ENCODE measurements at regions not wholly inside any gene's neighbourhood (a gene's known extent, or its start where the extent isn't known, plus 50 kb on each side); places are given as distances from the start of the nearest gene placed in this dataset.

DNA sequence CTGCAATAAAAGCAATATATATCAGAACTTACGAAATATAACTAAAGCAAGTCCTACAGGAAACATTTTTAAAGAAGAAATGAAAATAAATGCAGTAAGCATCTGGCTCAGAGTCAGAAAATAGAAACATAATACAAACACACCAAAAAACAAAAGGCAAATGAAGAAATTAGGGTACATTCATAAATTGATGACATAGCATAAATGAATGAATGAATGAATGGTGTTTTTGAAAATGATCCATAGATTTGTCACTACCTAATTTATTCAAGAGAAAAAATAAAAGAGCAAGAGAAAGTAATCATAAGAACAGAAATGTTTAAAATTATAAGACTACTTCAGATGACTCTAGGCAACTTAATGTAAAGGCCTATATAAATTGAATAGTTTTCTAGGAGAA is 226.1 kb upstream of the CDH20 start:
- no peak for DNase-seq

DNA sequence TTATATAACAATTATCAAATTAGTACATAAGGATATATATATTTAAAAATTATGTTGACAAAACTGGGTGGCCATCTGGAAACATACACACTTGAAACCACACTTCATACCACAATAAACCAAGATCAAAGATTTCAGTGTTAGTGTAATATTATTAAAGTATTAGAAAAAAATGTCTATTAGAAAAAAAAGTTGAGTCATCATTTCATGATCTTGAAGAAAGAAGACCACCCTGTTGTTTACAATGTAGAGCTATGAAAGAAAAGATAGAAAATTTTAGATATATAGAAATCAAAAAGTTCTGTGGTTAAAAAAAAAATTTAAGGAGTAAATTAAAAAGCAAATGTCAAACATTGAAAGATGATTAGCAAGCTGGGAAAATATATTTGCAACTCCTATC is 224.5 kb upstream of the CDH20 start:
- DNase-seq = no peak

- DNase-seq = no peak
Observed at GRCh38 chr18:61123309-61123708, 209.9 kb upstream of the CDH20 start.

GRCh38 chr18:61127714-61128467 is 205.3 kb upstream of the CDH20 start:
- DNase-seq = no peak

- no peak for DNase-seq
Observed at GRCh38 chr18:61129001-61129400, 204.2 kb upstream of the CDH20 start.

- no peak for DNase-seq
Observed at GRCh38 chr18:61132031-61132430, 201.2 kb upstream of the CDH20 start.

DNA sequence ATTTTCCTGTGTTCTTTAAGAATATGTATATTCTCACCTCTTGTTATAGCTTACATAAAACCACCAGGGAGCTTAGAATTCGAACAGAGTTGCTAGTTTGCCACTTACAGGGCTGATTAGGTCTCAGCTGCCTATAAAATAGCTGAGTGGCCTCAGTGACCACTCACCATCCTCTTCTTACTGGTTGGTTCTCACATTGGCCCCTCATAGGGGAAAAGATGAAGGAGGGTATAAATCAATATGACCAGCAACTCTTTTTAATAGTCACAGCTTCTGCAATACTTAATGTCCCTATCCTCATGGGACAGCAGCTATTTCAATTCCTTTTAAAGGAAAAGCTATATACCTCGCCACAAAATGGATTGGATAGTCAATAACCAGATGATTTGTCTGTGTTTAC is 199.4 kb upstream of the CDH20 start:
- DNase-seq = no peak

GRCh38 chr18:61136711-61137251 is 196.4 kb upstream of the CDH20 start:
- no peak for DNase-seq

DNA sequence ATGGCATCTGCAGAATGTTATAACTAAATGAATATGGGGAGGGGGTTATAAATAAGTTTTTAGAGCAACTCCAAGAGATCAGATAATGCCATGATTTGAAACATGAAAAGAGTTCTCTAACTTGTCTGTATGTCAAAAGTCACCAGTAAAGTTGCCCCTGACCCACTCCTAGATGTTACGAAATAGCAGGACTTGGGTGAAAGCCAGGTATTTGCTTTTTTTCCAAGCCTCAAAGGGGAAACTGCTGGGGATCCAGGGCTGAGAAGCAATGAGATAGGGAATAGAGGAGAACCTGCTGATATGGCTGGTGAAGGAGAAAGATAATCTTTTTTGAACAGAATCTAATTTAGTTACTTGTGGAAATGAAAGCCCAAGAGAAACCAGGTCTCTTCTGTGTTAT is 191.5 kb upstream of the CDH20 start:
- DNase-seq = no peak

DNA sequence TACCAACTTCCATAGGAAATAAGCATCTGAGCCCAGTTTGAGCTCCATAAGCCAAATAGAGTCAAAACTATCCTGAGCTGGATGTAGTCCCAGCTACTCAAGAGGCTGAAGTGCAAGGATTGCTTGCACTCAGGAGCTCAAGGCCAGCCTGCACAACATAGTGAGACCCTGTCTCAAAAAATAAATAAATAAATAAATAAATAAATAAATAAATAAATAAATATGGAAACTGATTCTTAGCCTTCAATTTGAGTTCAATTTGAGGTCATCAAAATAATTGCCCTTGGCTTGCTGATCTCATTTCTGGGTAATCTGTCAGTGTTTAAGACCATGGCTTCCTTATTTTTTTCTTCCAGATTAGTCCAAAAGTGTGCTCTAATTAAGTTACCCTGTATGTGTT is 184.9 kb upstream of the CDH20 start:
- DNase-seq = no peak

- no peak for DNase-seq
Observed at GRCh38 chr18:61149786-61150185, 183.4 kb upstream of the CDH20 start.

DNA sequence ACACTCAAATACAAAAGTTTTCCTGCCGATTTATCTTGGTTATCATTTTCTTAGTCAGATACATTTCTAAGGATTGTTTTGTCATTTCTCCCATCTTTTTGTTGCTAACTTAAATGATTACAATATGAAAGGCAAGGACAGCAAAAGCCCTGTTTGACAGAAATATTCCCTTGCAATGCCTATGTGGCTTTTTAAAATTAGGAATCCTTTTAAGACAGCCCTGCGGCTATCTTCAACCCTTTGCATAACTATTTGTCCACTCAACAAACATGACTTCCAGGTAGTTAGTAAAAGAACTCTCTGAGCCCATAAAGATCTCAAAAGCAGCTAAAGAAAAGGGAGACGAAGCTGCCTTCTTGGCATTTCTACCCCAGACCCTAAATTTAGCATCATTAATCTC is 179.7 kb upstream of the CDH20 start:
- no peak for DNase-seq

DNA sequence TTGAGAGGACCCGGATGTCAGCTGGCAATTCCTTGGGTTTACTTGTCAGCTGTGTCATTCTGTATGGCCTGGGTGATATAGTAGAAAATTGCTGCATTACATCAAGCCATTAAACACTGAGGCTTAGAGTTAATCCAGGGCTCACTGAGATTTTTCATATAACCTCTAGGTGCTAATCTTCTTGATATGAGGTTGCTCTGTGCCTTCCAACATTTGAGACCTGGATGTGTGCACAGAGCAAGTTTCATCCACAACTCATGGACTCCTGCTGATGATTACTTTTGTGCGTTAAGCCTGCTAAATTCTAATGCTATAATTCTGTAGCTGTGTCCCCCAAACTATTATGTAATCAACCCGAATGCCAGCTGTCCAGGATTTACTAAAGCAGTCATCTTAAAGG is 178.4 kb upstream of the CDH20 start:
- DNase-seq = no peak

DNA sequence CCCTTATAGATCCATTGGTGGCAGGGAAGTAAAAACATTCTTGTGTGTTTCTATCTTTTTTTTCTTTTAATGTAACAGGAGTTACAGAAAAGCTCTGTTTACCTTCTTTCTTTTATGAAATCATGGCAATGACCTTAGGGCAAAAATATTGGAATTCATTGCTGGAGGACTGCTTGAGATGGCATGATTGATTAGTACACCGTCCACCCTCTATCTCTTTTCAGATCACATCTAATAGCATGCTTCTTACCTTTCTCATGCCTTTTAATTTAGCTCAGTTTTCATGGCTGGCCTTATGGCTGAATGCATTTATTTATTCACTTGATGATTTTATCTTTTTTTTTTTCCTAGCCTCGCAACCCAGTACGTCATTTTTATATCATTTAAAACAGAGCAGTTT is 177.6 kb upstream of the CDH20 start:
- DNase-seq = no peak

DNA sequence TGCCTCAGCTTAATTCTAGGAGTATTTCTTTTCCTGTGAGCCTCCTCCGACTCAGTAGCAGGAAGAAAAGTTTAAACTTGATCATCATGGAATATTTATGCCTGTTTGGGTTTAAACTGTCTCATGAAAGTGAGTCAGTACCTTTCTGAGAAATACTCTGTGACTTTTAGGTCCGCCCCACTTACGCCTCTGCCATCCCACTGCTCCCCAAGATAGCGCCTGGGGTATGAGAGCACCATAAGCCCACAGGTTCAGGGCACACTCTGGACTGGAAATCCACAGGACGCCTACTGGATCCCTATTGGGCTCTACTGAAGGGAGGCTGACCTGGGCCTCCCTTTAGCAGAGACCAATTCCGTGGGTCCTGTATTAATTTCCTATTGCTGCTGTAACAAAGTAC is 175.8 kb upstream of the CDH20 start:
- DNase-seq = no peak

DNA sequence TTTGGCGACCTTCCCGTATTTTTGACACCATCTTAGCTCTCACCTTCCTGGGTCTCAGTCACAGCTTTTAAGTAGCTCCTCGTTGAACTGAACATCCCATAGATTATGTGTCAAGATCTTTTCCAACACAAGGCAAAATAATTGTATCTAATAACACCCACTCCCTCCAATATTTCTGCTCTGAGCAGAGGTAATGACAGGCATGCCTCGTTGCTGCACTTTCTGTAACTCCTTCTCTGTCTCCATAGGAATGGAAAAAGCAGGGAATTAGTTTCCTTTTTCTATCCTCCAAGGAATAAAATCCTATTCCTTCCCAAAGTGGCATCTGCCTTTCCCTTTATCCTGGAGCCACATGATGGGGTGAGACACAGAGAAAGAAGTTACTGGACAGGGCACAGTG is 174.0 kb upstream of the CDH20 start:
- no peak for DNase-seq

- DNase-seq = no peak
Observed at GRCh38 chr18:61164321-61164720, 168.9 kb upstream of the CDH20 start.

GRCh38 chr18:61167902-61168301 is 165.3 kb upstream of the CDH20 start:
- no peak for DNase-seq

DNA sequence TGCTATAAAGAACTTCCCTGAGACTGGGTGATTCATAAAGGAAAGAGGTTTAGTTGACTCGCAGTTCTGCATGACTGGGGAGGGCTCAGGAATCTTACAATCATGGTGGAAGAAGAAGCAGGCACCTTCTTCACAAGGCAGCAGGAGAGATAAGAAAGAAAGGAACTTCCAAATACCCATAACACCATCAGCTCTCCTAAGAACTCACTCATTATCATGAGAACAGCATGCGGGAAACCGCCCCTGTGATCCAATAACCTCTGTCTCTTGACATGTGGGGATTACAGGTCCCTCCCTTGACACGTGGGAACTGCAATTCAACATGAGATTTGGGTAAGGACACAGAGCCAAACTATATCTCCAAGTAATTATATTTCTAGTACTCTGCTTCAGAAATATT is 163.8 kb upstream of the CDH20 start:
- DNase-seq = no peak

DNA sequence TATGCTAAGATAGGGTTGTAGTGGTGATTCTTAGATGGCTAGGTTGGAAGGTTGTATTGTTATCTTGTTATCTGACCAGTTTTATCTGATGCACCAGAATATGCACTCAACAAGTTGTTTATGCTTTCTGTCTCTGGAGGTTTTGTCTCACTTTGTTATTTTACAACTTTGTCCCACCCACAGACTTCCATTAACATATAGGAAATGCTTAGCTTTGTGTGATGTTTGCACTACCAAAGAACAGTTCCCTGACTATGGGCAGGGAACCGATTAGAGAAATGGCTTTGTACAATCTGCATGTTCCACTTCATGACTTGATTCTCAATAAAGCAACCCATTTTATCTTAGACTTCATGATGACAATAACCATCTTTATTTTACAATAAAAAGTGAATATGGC is 160.6 kb upstream of the CDH20 start:
- no peak for DNase-seq

DNA sequence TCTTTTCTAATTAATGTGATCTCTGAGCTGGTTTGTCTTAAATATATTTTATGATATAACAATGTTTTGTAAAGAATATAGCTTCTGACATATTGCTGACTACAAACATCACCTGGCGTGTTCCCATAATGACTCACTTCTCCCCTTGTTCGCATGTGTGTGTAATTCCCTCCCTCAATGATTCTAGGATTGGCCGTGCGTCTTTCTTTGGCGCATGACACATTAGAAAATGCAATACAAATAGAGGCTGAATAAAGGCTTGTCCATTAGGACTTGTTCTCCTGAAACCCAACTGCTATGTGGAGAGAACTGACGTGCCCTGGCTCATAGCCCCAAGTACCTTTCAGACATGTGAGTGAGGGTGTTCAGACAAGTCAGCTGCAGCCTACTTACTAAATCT is 159.7 kb upstream of the CDH20 start:
- DNase-seq = no peak

- no peak for DNase-seq
Observed at GRCh38 chr18:61183798-61184197, 149.4 kb upstream of the CDH20 start.

GRCh38 chr18:61187971-61188370 is 145.3 kb upstream of the CDH20 start:
- DNase-seq = no peak

DNA sequence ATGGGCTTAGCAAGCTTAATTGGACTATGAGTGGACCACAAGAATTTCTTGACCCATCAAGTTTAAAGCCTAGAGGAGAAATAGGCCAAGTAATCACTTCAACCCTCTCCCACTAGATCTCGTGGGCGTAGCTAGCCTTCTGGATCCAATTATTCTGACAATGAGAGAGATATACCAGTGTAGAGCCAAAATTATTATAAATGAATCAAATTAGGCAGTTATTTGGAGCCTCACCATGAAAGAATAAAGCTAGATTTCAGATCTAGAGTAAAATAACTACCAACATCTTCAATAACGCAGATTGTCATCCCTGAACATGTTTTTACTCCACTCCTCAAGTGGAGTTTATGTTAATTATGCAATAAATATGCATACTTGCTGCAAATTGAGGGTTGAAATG is 143.9 kb upstream of the CDH20 start:
- DNase-seq = no peak

DNA sequence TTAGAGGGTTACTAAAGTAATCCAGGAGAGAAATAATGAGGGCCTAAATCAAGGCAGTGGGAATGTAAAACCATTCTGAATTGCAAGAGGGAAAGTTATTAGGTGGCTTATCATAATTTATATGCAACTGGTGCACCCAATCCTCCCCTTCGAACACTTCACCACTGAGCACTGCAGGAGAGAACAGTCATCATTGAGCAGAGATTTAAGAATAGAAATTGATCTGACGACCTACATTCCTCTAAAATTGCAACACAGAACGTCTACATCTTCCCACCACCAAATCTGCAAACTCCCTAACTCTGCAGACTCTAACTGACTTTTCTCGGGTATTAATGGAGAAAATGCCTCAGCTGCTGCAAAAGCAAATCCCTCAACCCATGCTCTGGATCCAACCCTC is 138.5 kb upstream of the CDH20 start:
- DNase-seq = no peak

Data from SW 1271 (cell line).